Smooth muscle cell (in vitro differentiated cells): ENCODE measurements at regions not wholly inside any gene's neighbourhood (a gene's known extent, or its start where the extent isn't known, plus 50 kb on each side); places are given as distances from the start of the nearest gene placed in this dataset.

Source experiments
- DNase-seq: peaks from one replicate; lab custom pipeline; 2025; ENCODE audit not compliant: unreplicated experiment; lab: John Stamatoyannopoulos, UW
- H2AFZ ChIP-seq: fragments of 200-600 bp; sonication (generic); 2 replicates; pipeline ENCODE4 v1.6.0; 2016; ENCODE audit warnings: antibody characterized with exemption, low read depth, mild to moderate bottlenecking
- H3F3A ChIP-seq: fragments of 200-600 bp; sonication (generic); 2 replicates; pipeline ENCODE4 v1.6.0; 2017; ENCODE audit warnings: antibody characterized with exemption, low read depth
- H3K27ac ChIP-seq: fragments of 200-600 bp; sonication (generic); 2 replicates; pipeline ENCODE4 v1.5.1; 2016; ENCODE audit warnings: low read depth, mild to moderate bottlenecking
- H3K27me3 ChIP-seq: fragments of 200-600 bp; sonication (generic); 2 replicates; pipeline ENCODE4 v1.6.1; 2016; ENCODE audit warnings: low read depth, mild to moderate bottlenecking
- H3K36me3 ChIP-seq: fragments of 200-600 bp; sonication (generic); 2 replicates; pipeline ENCODE4 v1.5.1; 2016; ENCODE audit warnings: low read depth
- H3K4me1 ChIP-seq: fragments of 200-600 bp; sonication (generic); 2 replicates; pipeline ENCODE4 v1.5.1; 2016; ENCODE audit warnings: low read depth
- H3K4me2 ChIP-seq: fragments of 200-600 bp; sonication (generic); 2 replicates; pipeline ENCODE4 v1.6.0; 2016; ENCODE audit warnings: mild to moderate bottlenecking
- H3K4me3 ChIP-seq: fragments of 200-600 bp; sonication (generic); 2 replicates; pipeline ENCODE4 v1.5.1; 2016; ENCODE audit warnings: mild to moderate bottlenecking
- H3K79me2 ChIP-seq: fragments of 200-600 bp; sonication (generic); 2 replicates; pipeline ENCODE4 v1.6.0; 2016; ENCODE audit warnings: low read depth, mild to moderate bottlenecking
- H3K9ac ChIP-seq: fragments of 200-600 bp; sonication (generic); 2 replicates; pipeline ENCODE4 v1.6.0; 2016; ENCODE audit warnings: low read depth
- H3K9me3 ChIP-seq: fragments of 200-600 bp; sonication (generic); replicated peaks from 2 replicates; pipeline ENCODE4 v1.5.1; 2016; ENCODE audit warnings: low read depth
- H4K20me1 ChIP-seq: fragments of 200-600 bp; sonication (generic); 2 replicates; pipeline ENCODE4 v1.6.0; 2016; ENCODE audit warnings: low read depth
- CTCF ChIP-seq: fragments of 200-600 bp; sonication (generic); IDR thresholded peaks from 2 replicates; pipeline ENCODE4 v1.5.1; 2017; ENCODE audit warnings: borderline replicate concordance, mild to moderate bottlenecking, antibody characterized with exemption; ENCODE audit not compliant: insufficient read depth, poor library complexity, severe bottlenecking
- WGBS: methylation state at CpG from one replicate; pipeline ENCODE4 v1.1.7; 2016; ENCODE audit warnings: low lambda C conversion rate; 5-methylcytosine and 5-hydroxymethylcytosine counted together

- no peak for DNase-seq
- H3K9ac ChIP-seq: no peak overlapping the region
- WGBS: 78% methylated on average over 10 of the region's 10 CpGs
- H4K20me1 ChIP-seq: no peaks in the 10 kb centered on the region
- no peak overlapping the region for H2AFZ ChIP-seq
- no peak overlapping the region for H3K4me2 ChIP-seq
- no peaks in the 10 kb centered on the region for H3K27me3 ChIP-seq
- TF ChIP-seq CTCF: no peak
- no peaks in the 10 kb centered on the region for H3K36me3 ChIP-seq
- no peaks in the 10 kb centered on the region for H3K79me2 ChIP-seq
- no peaks in the 10 kb centered on the region for H3F3A ChIP-seq
- no peak overlapping the region for H3K4me3 ChIP-seq
- H3K27ac ChIP-seq: no peak overlapping the region
- peaks cover 32% of the 10 kb centered on the region for H3K4me1 ChIP-seq
- H3K9me3 ChIP-seq: no peaks in the 10 kb centered on the region
These were observed 578.7 kb downstream of the DIAPH3 start for GRCh38 chr13:59584761-59585670.

- Histone ChIP-seq H3K4me1 (peaks cover 32% of the 10 kb centered on the region), H3K27me3 (no peaks in the 10 kb centered on the region), H2AFZ (no peak overlapping the region), H4K20me1 (no peaks in the 10 kb centered on the region), H3K4me3 (no peak overlapping the region), H3F3A (no peaks in the 10 kb centered on the region), H3K36me3 (no peaks in the 10 kb centered on the region), H3K9ac (no peak overlapping the region), H3K27ac (no peak overlapping the region), H3K79me2 (no peaks in the 10 kb centered on the region), H3K9me3 (no peaks in the 10 kb centered on the region), H3K4me2 (no peak overlapping the region)
- no peak for TF ChIP-seq CTCF
- 63% methylated on average over 3 of the region's 3 CpGs for WGBS
- DNase-seq: no peak
These were observed 576.7 kb downstream of the DIAPH3 start for GRCh38 chr13:59587030-59587429.

- Histone ChIP-seq H4K20me1 (no peaks in the 10 kb centered on the region), H3F3A (no peaks in the 10 kb centered on the region), H2AFZ (no peak overlapping the region), H3K4me1 (peaks cover 32% of the 10 kb centered on the region), H3K27me3 (no peaks in the 10 kb centered on the region), H3K4me2 (no peak overlapping the region), H3K36me3 (no peaks in the 10 kb centered on the region), H3K79me2 (no peaks in the 10 kb centered on the region), H3K9me3 (no peaks in the 10 kb centered on the region), H3K4me3 (no peak overlapping the region), H3K9ac (no peak overlapping the region), H3K27ac (no peak overlapping the region)
- no peak for TF ChIP-seq CTCF
- WGBS: 76% methylated on average over 1 of the region's 1 CpG
- DNase-seq: no peak
These were observed 575.6 kb downstream of the DIAPH3 start for GRCh38 chr13:59587971-59588716.
